GM23338 (cell line): ENCODE measurements at regions not wholly inside any gene's neighbourhood (a gene's known extent, or its start where the extent isn't known, plus 50 kb on each side); places are given as distances from the start of the nearest gene placed in this dataset.

Experiments
- ATAC-seq: fragments of 200-7000 bp; cut with Tn5 transposase; 3 replicates; pipeline ENCODE4 v1.9.1; 2020
- DNase-seq: peaks from one replicate; pipeline ENCODE4 v3.0.0-alpha.2; 2015; ENCODE audit warnings: low spot score
- H2AFZ ChIP-seq: fragments of 200-600 bp; sonication (generic); 2 replicates; pipeline ENCODE4 v1.8.0; 2016; ENCODE audit warnings: antibody characterized with exemption, mild to moderate bottlenecking, moderate library complexity
- H3F3A ChIP-seq: fragments of 200-600 bp; sonication (generic); replicated peaks from 2 replicates; pipeline ENCODE4 v1.8.0; 2017; ENCODE audit warnings: antibody characterized with exemption, mixed run types, low read depth
- H3K27ac ChIP-seq: fragments of 200-600 bp; sonication (generic); 2 replicates; pipeline ENCODE4 v1.6.1; 2016; ENCODE audit warnings: low read depth
- H3K27me3 ChIP-seq: fragments of 200-600 bp; sonication (generic); 2 replicates; pipeline ENCODE4 v1.8.0; 2016; ENCODE audit warnings: mild to moderate bottlenecking, mixed run types, moderate library complexity; ENCODE audit not compliant: insufficient read depth
- H3K36me3 ChIP-seq: fragments of 200-600 bp; sonication (generic); 2 replicates; pipeline ENCODE4 v1.8.0; 2016; ENCODE audit warnings: mild to moderate bottlenecking; ENCODE audit not compliant: insufficient read depth
- H3K4me1 ChIP-seq: fragments of 200-600 bp; sonication (generic); 2 replicates; pipeline ENCODE4 v1.8.0; 2016; ENCODE audit warnings: mild to moderate bottlenecking, moderate library complexity; ENCODE audit not compliant: insufficient read depth
- H3K4me2 ChIP-seq: fragments of 200-600 bp; sonication (generic); 2 replicates; pipeline ENCODE4 v1.7.1; 2017; ENCODE audit warnings: mixed run types
- H3K4me3 ChIP-seq: fragments of 200-600 bp; sonication (generic); 2 replicates; pipeline ENCODE4 v1.6.1; 2016; ENCODE audit warnings: mixed run types
- H3K79me2 ChIP-seq: fragments of 200-600 bp; sonication (generic); replicated peaks from 2 replicates; pipeline ENCODE4 v1.8.0; 2017; ENCODE audit warnings: mild to moderate bottlenecking; ENCODE audit not compliant: insufficient read depth
- H3K9me2 ChIP-seq: fragments of 200-600 bp; sonication (generic); 2 replicates; pipeline ENCODE4 v1.8.0; 2017; ENCODE audit not compliant: insufficient read depth
- H4K20me1 ChIP-seq: fragments of 200-600 bp; sonication (generic); replicated peaks from 2 replicates; pipeline ENCODE4 v1.8.0; 2017; ENCODE audit warnings: mild to moderate bottlenecking; ENCODE audit not compliant: insufficient read depth
- H3K27ac Mint-ChIP-seq: 2 replicates; pipeline ENCODE4 v1.8.0; 2020; ENCODE audit warnings: inconsistent platforms, mild to moderate bottlenecking, moderate library complexity, mixed read lengths
- H3K27me3 Mint-ChIP-seq: 3 replicates; pipeline ENCODE4 v1.8.0; 2022; ENCODE audit warnings: low read depth, mild to moderate bottlenecking, moderate library complexity, mixed read lengths, inconsistent platforms; ENCODE audit not compliant: insufficient read depth, poor library complexity
- H3K36me3 Mint-ChIP-seq: 3 replicates; pipeline ENCODE4 v1.8.0; 2021; ENCODE audit warnings: low read depth, mild to moderate bottlenecking, inconsistent platforms, moderate library complexity, mixed read lengths
- H3K4me1 Mint-ChIP-seq: 3 replicates; pipeline ENCODE4 v1.8.0; 2020; ENCODE audit warnings: mild to moderate bottlenecking, inconsistent platforms, mixed read lengths
- H3K4me3 Mint-ChIP-seq: 3 replicates; pipeline ENCODE4 v1.8.0; 2021; ENCODE audit warnings: moderate library complexity, mild to moderate bottlenecking, inconsistent platforms, mixed read lengths
- H3K9me3 Mint-ChIP-seq: 3 replicates; pipeline ENCODE4 v1.8.0; 2020; ENCODE audit warnings: moderate library complexity, mild to moderate bottlenecking, inconsistent platforms, mixed read lengths
- CREB1 ChIP-seq: fragments of 250-450 bp; sonication (Bioruptor Pico); IDR thresholded peaks from 2 replicates; pipeline ENCODE4 v1.5.0; 2020; ENCODE audit warnings: low read depth, mild to moderate bottlenecking, moderate library complexity
- ETS1 ChIP-seq: IDR thresholded peaks from 2 replicates; pipeline ENCODE4 v1.6.1; 2016; ENCODE audit warnings: antibody characterized with exemption
- EZH2 ChIP-seq: fragments of 200-600 bp; sonication (generic); IDR thresholded peaks from one replicate; pipeline ENCODE4 v1.8.0; 2017; ENCODE audit warnings: antibody characterized with exemption, mild to moderate bottlenecking, low read depth; ENCODE audit not compliant: unreplicated experiment
- EZH2phosphoT487 ChIP-seq: fragments of 200-600 bp; sonication (generic); IDR thresholded peaks from one replicate; pipeline ENCODE4 v1.8.1; 2018; ENCODE audit warnings: antibody characterized with exemption; ENCODE audit not compliant: unreplicated experiment
- JUNB ChIP-seq: IDR thresholded peaks from one replicate; pipeline ENCODE4 v1.6.1; 2016; ENCODE audit warnings: antibody characterized with exemption; ENCODE audit not compliant: unreplicated experiment
- NANOG ChIP-seq: IDR thresholded peaks from 2 replicates; pipeline ENCODE4 v1.6.1; 2016; ENCODE audit warnings: antibody characterized with exemption, borderline replicate concordance
- POLR2AphosphoS5 ChIP-seq: IDR thresholded peaks from 2 replicates; pipeline ENCODE4 v1.6.1; 2016; ENCODE audit warnings: antibody characterized with exemption, low read depth
- STAT1 ChIP-seq: IDR thresholded peaks from one replicate; pipeline ENCODE4 v1.6.1; 2016; ENCODE audit warnings: antibody characterized with exemption; ENCODE audit not compliant: unreplicated experiment
- ZNF114 ChIP-seq: fragments of 250-450 bp; sonication (Bioruptor Pico); IDR thresholded peaks from 2 replicates; pipeline ENCODE4 v1.5.0; 2020; ENCODE audit warnings: mild to moderate bottlenecking, moderate library complexity
- ZNF331 ChIP-seq: fragments of 250-450 bp; sonication (Bioruptor Pico); IDR thresholded peaks from 2 replicates; pipeline ENCODE4 v1.5.0; 2020; ENCODE audit warnings: low read depth, mild to moderate bottlenecking, moderate library complexity
- ZNF462 ChIP-seq: fragments of 250-450 bp; sonication (Bioruptor Pico); IDR thresholded peaks from 2 replicates; pipeline ENCODE4 v1.5.0; 2020; ENCODE audit warnings: mild to moderate bottlenecking, moderate library complexity

GRCh38 chr9:88737031-88737430, 202.1 kb downstream of the NXNL2 start:
- Histone ChIP-seq H3K36me3 (no peaks in the 10 kb centered on the region), H3K4me3 (no peak overlapping the region), H3K9me2 (no peaks in the 10 kb centered on the region), H3K4me1 (peaks cover 4% of the 10 kb centered on the region; the same call in 1 of the 2 replicates), H3K4me2 (no peak overlapping the region), H3K27ac (no peak overlapping the region), H3K79me2 (no peaks in the 10 kb centered on the region), H3F3A (no peaks in the 10 kb centered on the region), H3K27me3 (no peaks in the 10 kb centered on the region), H2AFZ (peak overlapping the region; percentile 43; the same call in 1 of the 2 replicates), H4K20me1 (no peaks in the 10 kb centered on the region)
- Mint-ChIP-seq H3K27me3 (peaks cover 2% of the 10 kb centered on the region), H3K27ac (no peak overlapping the region), H3K36me3 (peaks cover 5% of the 10 kb centered on the region; the same call in 2 of the 3 replicates), H3K4me1 (peaks cover 13% of the 10 kb centered on the region), H3K9me3 (peaks cover 13% of the 10 kb centered on the region), H3K4me3 (no peak overlapping the region)
- DNase-seq (no peak), ATAC-seq (no peak)
- TF ChIP-seq STAT1 (no peak), CREB1 (CRISPR knock-in tag) (no peak), NANOG (no peak), ETS1 (no peak), ZNF331 (CRISPR knock-in tag) (no peak), POLR2AphosphoS5 (no peak), JUNB (no peak), EZH2phosphoT487 (no peak), EZH2 (no peak), ZNF114 (no peak)

GRCh38 chr9:88737876-88738275, 202.9 kb downstream of the NXNL2 start:
- Histone ChIP-seq H3F3A (no peaks in the 10 kb centered on the region), H3K27ac (no peak overlapping the region), H3K9me2 (no peaks in the 10 kb centered on the region), H4K20me1 (no peaks in the 10 kb centered on the region), H3K79me2 (no peaks in the 10 kb centered on the region), H3K36me3 (no peaks in the 10 kb centered on the region), H2AFZ (peak overlapping the region; percentile 43; the same call in 1 of the 2 replicates), H3K4me2 (no peak overlapping the region), H3K4me3 (no peak overlapping the region), H3K4me1 (peaks cover 4% of the 10 kb centered on the region; the same call in 1 of the 2 replicates), H3K27me3 (no peaks in the 10 kb centered on the region)
- peaks cover 5% of the 10 kb centered on the region; the same call in 2 of the 3 replicates for H3K36me3 Mint-ChIP-seq
- no peak overlapping the region for H3K4me3 Mint-ChIP-seq
- peaks cover 13% of the 10 kb centered on the region for H3K9me3 Mint-ChIP-seq
- DNase-seq (no peak), ATAC-seq (no peak)
- H3K4me1 Mint-ChIP-seq, result peaks cover 20% of the 10 kb centered on the region
- H3K27me3 Mint-ChIP-seq, result peaks cover 2% of the 10 kb centered on the region
- no peak overlapping the region for H3K27ac Mint-ChIP-seq
- no peak for TF ChIP-seq ZNF331 (CRISPR knock-in tag)
- no peak for TF ChIP-seq ZNF462 (CRISPR knock-in tag)
- TF ChIP-seq STAT1, result no peak
- TF ChIP-seq ETS1, result no peak
- no peak for TF ChIP-seq ZNF114
- no peak for TF ChIP-seq POLR2AphosphoS5
- no peak for TF ChIP-seq JUNB
